ENCODE measurements at regions not wholly inside any gene's neighbourhood (a gene's known extent, or its start where the extent isn't known, plus 50 kb on each side); places are given as distances from the start of the nearest gene placed in this dataset.

- no peak overlapping the region for H3K9ac ChIP-seq (ENCODE audit: low read length)
- H3K9me2 ChIP-seq (replicated peaks; ENCODE audit: insufficient read depth, low read length) = no peaks in the 10 kb centered on the region
- TF ChIP-seq EZH2phosphoT487 (IDR thresholded peaks at IDR 0.05; ENCODE audit: low read length) = no peak
- TF ChIP-seq, protein P1, sequence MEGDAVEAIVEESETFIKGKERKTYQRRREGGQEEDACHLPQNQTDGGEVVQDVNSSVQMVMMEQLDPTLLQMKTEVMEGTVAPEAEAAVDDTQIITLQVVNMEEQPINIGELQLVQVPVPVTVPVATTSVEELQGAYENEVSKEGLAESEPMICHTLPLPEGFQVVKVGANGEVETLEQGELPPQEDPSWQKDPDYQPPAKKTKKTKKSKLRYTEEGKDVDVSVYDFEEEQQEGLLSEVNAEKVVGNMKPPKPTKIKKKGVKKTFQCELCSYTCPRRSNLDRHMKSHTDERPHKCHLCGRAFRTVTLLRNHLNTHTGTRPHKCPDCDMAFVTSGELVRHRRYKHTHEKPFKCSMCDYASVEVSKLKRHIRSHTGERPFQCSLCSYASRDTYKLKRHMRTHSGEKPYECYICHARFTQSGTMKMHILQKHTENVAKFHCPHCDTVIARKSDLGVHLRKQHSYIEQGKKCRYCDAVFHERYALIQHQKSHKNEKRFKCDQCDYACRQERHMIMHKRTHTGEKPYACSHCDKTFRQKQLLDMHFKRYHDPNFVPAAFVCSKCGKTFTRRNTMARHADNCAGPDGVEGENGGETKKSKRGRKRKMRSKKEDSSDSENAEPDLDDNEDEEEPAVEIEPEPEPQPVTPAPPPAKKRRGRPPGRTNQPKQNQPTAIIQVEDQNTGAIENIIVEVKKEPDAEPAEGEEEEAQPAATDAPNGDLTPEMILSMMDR (IDR thresholded peaks at IDR 0.05; ENCODE audit: low read length) = no peak
- H3F3A ChIP-seq (ENCODE audit: insufficient read depth, low read length) = no peaks in the 10 kb centered on the region
- no peak overlapping the region for H3K4me3 ChIP-seq (ENCODE audit: low read length)
- H3K27me3 ChIP-seq (replicated peaks; ENCODE audit: insufficient read depth, low read length) = no peaks in the 10 kb centered on the region
- H3K4me2 ChIP-seq (ENCODE audit: low read depth, low read length) = no peak overlapping the region
- DNase-seq = no peak
- H3K4me1 ChIP-seq (ENCODE audit: low read length) = no peaks in the 10 kb centered on the region
- H3K27ac ChIP-seq (ENCODE audit: low read length) = no peak overlapping the region
- H3K36me3 ChIP-seq (replicated peaks; ENCODE audit: insufficient read depth, low read length) = no peaks in the 10 kb centered on the region
- no peaks in the 10 kb centered on the region for H3K79me2 ChIP-seq (ENCODE audit: low read length)
- H3K9me3 ChIP-seq (replicated peaks; ENCODE audit: insufficient read depth, low read length) = no peaks in the 10 kb centered on the region
- H2AFZ ChIP-seq (ENCODE audit: low read length) = no peak overlapping the region
- H4K20me1 ChIP-seq (ENCODE audit: insufficient read depth, low read length) = no peaks in the 10 kb centered on the region
These were observed 117.5 kb upstream of the SHB start for GRCh38 chr9:38186404-38187115.

GRCh38 chr9:38185647-38186403, 116.8 kb upstream of the SHB start:
- Histone ChIP-seq H3K4me3 (ENCODE audit: low read length) (no peak overlapping the region), H3K9ac (ENCODE audit: low read length) (no peak overlapping the region), H3K4me1 (ENCODE audit: low read length) (no peaks in the 10 kb centered on the region), H3K27ac (ENCODE audit: low read length) (no peak overlapping the region), H3K27me3 (replicated peaks; ENCODE audit: insufficient read depth, low read length) (no peaks in the 10 kb centered on the region), H3F3A (ENCODE audit: insufficient read depth, low read length) (no peaks in the 10 kb centered on the region), H3K79me2 (ENCODE audit: low read length) (no peaks in the 10 kb centered on the region), H4K20me1 (ENCODE audit: insufficient read depth, low read length) (no peaks in the 10 kb centered on the region), H2AFZ (ENCODE audit: low read length) (no peak overlapping the region), H3K9me3 (replicated peaks; ENCODE audit: insufficient read depth, low read length) (no peaks in the 10 kb centered on the region), H3K36me3 (replicated peaks; ENCODE audit: insufficient read depth, low read length) (no peaks in the 10 kb centered on the region), H3K9me2 (replicated peaks; ENCODE audit: insufficient read depth, low read length) (no peaks in the 10 kb centered on the region), H3K4me2 (ENCODE audit: low read depth, low read length) (no peak overlapping the region)
- no peak for TF ChIP-seq EZH2phosphoT487 (IDR thresholded peaks at IDR 0.05; ENCODE audit: low read length)
- TF ChIP-seq EZH2 (optimal IDR thresholded peaks at IDR 0.05; ENCODE audit: low read depth, low read length) = no peak
- no peak for DNase-seq

DNA sequence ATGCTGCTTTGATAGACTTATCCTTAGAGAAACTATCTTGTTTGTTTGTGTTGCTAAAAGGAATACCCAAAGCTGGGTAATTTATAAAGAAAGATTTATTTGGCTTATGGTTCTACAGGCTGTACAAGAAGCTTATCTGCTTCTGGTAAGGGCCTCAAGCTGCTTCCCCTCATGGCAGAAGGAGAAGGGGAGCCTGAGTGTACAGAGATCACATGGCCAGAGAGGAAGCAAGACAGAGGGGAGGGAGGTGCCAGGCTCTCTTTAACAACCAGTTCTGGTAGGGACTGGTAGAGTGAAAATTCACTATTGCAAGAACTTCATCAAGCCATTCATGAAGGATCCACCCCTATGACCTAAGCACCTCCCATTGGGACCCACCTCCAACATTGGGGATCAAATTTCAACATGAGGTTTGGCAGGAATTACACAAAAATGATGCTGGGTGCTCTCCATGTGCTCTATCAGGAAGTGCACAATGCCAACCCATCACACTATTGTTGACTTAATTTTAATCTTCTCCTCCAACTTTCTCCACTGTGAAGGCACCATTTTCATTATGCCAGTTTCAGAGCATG, 115.1 kb upstream of the SHB start:
- TF ChIP-seq EZH2phosphoT487 (IDR thresholded peaks at IDR 0.05; ENCODE audit: low read length) = no peak
- TF ChIP-seq EZH2 (optimal IDR thresholded peaks at IDR 0.05; ENCODE audit: low read depth, low read length) = no peak
- TF ChIP-seq, protein P1 (IDR thresholded peaks at IDR 0.05; ENCODE audit: low read length) = no peak
- Histone ChIP-seq H3K4me3 (ENCODE audit: low read length) (no peak overlapping the region), H2AFZ (ENCODE audit: low read length) (no peak overlapping the region), H3K36me3 (replicated peaks; ENCODE audit: insufficient read depth, low read length) (no peaks in the 10 kb centered on the region), H3K79me2 (ENCODE audit: low read length) (no peaks in the 10 kb centered on the region), H3K9ac (ENCODE audit: low read length) (no peak overlapping the region), H3K4me1 (ENCODE audit: low read length) (no peaks in the 10 kb centered on the region), H3K4me2 (ENCODE audit: low read depth, low read length) (no peak overlapping the region), H3K9me2 (replicated peaks; ENCODE audit: insufficient read depth, low read length) (no peaks in the 10 kb centered on the region), H4K20me1 (ENCODE audit: insufficient read depth, low read length) (no peaks in the 10 kb centered on the region), H3K27ac (ENCODE audit: low read length) (no peak overlapping the region), H3K9me3 (replicated peaks; ENCODE audit: insufficient read depth, low read length) (no peaks in the 10 kb centered on the region), H3F3A (ENCODE audit: insufficient read depth, low read length) (no peaks in the 10 kb centered on the region), H3K27me3 (replicated peaks; ENCODE audit: insufficient read depth, low read length) (no peaks in the 10 kb centered on the region)
- DNase-seq = no peak

All from MM.1S (cell line).